Keratinocyte (primary cell): ENCODE measurements at regions not wholly inside any gene's neighbourhood (a gene's known extent, or its start where the extent isn't known, plus 50 kb on each side); places are given as distances from the start of the nearest gene placed in this dataset.
"Not testable (repeated sequence)": the region's sequence is repeated elsewhere in the genome, so short reads cannot be mapped to it uniquely, and the experiment has no call there.

Experiments
- DNase-seq: peaks from one replicate; pipeline ENCODE4 v3.0.0-alpha.2; 2011; ENCODE audit warnings: low read depth, missing footprints, low spot score
- FAIRE-seq: peaks from 2 replicates; lab custom pipeline; 2011; peaks lifted over from hg19 to GRCh38; lab: Jason Lieb, UNC
- H2AFZ ChIP-seq: 2 replicates; pipeline ENCODE4 v1.6.0; 2012; ENCODE audit warnings: low read length, control low read depth, inconsistent platforms; ENCODE audit not compliant: control insufficient read depth
- H3K27ac ChIP-seq: 2 replicates; pipeline ENCODE4 v1.5.1; 2011; ENCODE audit warnings: low read length; ENCODE audit not compliant: control insufficient read depth, insufficient read depth
- H3K27me3 ChIP-seq: 3 replicates; pipeline ENCODE4 v1.6.0; 2011; ENCODE audit warnings: low read length; ENCODE audit not compliant: control insufficient read depth, insufficient read depth; ENCODE audit errors: extremely low read depth
- H3K36me3 ChIP-seq, 2 experiments: 2 replicates in 1 of 2; 3 replicates in 1 of 2; pipeline ENCODE4 v1.5.1; 2011; ENCODE audit warnings: low read length in 2 of 2, mild to moderate bottlenecking in 1 of 2; ENCODE audit not compliant: control insufficient read depth in 2 of 2, insufficient read depth in 2 of 2; ENCODE audit errors: extremely low read depth in 1 of 2
- H3K4me1 ChIP-seq: 3 replicates; pipeline ENCODE4 v1.5.1; 2011; ENCODE audit warnings: low read length; ENCODE audit not compliant: control insufficient read depth, insufficient read depth; ENCODE audit errors: extremely low read depth
- H3K4me2 ChIP-seq: 3 replicates; pipeline ENCODE4 v1.6.0; 2011; ENCODE audit warnings: low read depth, low read length; ENCODE audit not compliant: control insufficient read depth, insufficient read depth; ENCODE audit errors: extremely low read depth
- H3K4me3 ChIP-seq, 3 experiments: fragments of 200-600 bp in 1 of 3; sonication (generic) in 1 of 3; 2 replicates in 2 of 3; 3 replicates in 1 of 3; pipeline ENCODE4 v1.5.1; 2011 to 2016; ENCODE audit warnings: low read length in 3 of 3, mild to moderate bottlenecking in 3 of 3, control low read depth in 2 of 3, inconsistent platforms in 1 of 3, low read depth in 1 of 3, mixed read lengths in 1 of 3, mixed run types in 1 of 3, moderate library complexity in 1 of 3; ENCODE audit not compliant: control insufficient read depth in 2 of 3, insufficient read depth in 2 of 3; ENCODE audit errors: extremely low read depth in 1 of 3
- H3K79me2 ChIP-seq: 2 replicates; pipeline ENCODE4 v1.6.0; 2012; ENCODE audit warnings: low read length; ENCODE audit not compliant: control insufficient read depth, insufficient read depth
- H3K9ac ChIP-seq: 3 replicates; pipeline ENCODE4 v1.6.0; 2011; ENCODE audit warnings: low read length; ENCODE audit not compliant: control insufficient read depth, insufficient read depth; ENCODE audit errors: extremely low read depth
- H3K9me1 ChIP-seq: 3 replicates; pipeline ENCODE4 v1.6.0; 2011; ENCODE audit warnings: low read length; ENCODE audit not compliant: control insufficient read depth, insufficient read depth; ENCODE audit errors: extremely low read depth
- H3K9me3 ChIP-seq: 2 replicates; pipeline ENCODE4 v1.5.1; 2012; ENCODE audit warnings: low read depth, low read length; ENCODE audit not compliant: control insufficient read depth
- H4K20me1 ChIP-seq: 3 replicates; pipeline ENCODE4 v1.6.0; 2011; ENCODE audit warnings: low read length; ENCODE audit not compliant: control insufficient read depth, insufficient read depth; ENCODE audit errors: extremely low read depth
- EZH2 ChIP-seq: IDR thresholded peaks from one replicate; pipeline ENCODE4 v1.6.1; 2012; ENCODE audit warnings: inconsistent platforms, mild to moderate bottlenecking, low read length, moderate library complexity
- dilution Hi-C: fragments of 300-500 bp; cut with MboI; formaldehyde crosslinking; loops from one replicate; pipeline ENCODE4 v1.7.0; 2020; ENCODE audit warnings: low sequenced_read_pairs; ENCODE audit not compliant: extremely low pct_ligation_motif_present
- TF ChIP-seq, protein P1 (sequence below), 3 experiments: IDR thresholded peaks in 1 of 3; conservative IDR thresholded peaks in 1 of 3; optimal IDR thresholded peaks in 1 of 3; 2 replicates in 2 of 3; 3 replicates in 1 of 3; pipeline versions ENCODE3 to v1.5.1; 2011; ENCODE audit warnings: low read length in 3 of 3, mild to moderate bottlenecking in 3 of 3, moderate library complexity in 2 of 3, control low read depth in 1 of 3, inconsistent platforms in 1 of 3; ENCODE audit not compliant: insufficient read depth in 2 of 3; ENCODE audit errors: extremely low read depth in 1 of 3

DNA sequence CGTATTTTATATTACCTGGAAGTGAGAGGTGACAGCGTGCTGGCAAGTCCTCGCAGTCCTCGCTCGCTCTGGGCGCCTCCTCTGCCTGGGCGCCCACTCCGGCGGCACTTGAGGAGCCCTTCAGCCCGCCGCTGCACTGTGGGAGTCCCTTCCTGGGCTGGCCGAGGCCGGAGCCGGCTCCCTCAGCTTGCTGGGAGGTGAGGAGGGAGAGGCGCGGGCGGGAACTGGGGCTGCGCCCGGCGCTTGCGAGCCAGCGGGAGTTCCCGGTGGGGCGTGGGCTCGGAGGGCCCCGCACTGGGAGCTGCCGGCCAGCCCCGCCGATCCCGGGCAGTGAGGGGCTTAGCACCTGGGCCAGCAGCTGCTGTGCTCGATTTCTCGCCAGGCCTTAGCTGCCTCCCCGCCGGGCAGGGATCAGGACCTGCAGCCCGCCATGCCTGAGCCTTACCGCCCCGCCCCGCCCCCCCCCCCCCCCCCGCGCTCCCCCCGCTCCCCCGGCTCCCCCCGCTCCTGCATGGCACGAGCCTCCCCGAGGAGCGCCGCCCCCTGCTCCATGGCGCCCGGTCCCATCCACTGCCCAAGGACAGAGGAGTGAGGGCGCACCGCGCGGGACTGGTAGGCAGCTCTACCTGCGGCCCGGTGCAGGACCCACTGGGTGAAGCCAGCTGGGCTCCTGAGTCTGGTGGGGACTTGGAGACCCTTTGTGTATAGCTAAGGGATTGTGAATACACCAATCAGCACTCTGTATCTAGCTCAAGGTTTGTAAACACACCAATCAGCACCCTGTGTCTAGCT is 298.9 kb upstream of the MAGEB16 start:
- Histone ChIP-seq H3K79me2 (no peaks in the 10 kb centered on the region), H4K20me1 (no peaks in the 10 kb centered on the region), H3K9me3 (no peaks in the 10 kb centered on the region), H3K36me3 (no peaks in the 10 kb centered on the region), H3K4me2 (no peak overlapping the region), H2AFZ (no peak overlapping the region), H3K9me1 (no peaks in the 10 kb centered on the region), H3K27ac (no peak overlapping the region), H3K27me3 (no peaks in the 10 kb centered on the region), H3K9ac (no peak overlapping the region), H3K4me3 (no peak overlapping the region), H3K4me1 (no peaks in the 10 kb centered on the region)
- TF ChIP-seq, protein P1, sequence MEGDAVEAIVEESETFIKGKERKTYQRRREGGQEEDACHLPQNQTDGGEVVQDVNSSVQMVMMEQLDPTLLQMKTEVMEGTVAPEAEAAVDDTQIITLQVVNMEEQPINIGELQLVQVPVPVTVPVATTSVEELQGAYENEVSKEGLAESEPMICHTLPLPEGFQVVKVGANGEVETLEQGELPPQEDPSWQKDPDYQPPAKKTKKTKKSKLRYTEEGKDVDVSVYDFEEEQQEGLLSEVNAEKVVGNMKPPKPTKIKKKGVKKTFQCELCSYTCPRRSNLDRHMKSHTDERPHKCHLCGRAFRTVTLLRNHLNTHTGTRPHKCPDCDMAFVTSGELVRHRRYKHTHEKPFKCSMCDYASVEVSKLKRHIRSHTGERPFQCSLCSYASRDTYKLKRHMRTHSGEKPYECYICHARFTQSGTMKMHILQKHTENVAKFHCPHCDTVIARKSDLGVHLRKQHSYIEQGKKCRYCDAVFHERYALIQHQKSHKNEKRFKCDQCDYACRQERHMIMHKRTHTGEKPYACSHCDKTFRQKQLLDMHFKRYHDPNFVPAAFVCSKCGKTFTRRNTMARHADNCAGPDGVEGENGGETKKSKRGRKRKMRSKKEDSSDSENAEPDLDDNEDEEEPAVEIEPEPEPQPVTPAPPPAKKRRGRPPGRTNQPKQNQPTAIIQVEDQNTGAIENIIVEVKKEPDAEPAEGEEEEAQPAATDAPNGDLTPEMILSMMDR (optimal IDR thresholded peaks at IDR 0.05 in 1 of 3, IDR thresholded peaks at IDR 0.05 in 1 of 3, conservative IDR thresholded peaks at IDR 0.05 in 1 of 3; ENCODE audit: extremely low read depth in 1 of 3, insufficient read depth in 2 of 3, low read length in 3 of 3), result no peak
- no peak for TF ChIP-seq EZH2
- dilution Hi-C loops, result no loop called here
- no peak for FAIRE-seq
- DNase-seq, result no peak

DNA sequence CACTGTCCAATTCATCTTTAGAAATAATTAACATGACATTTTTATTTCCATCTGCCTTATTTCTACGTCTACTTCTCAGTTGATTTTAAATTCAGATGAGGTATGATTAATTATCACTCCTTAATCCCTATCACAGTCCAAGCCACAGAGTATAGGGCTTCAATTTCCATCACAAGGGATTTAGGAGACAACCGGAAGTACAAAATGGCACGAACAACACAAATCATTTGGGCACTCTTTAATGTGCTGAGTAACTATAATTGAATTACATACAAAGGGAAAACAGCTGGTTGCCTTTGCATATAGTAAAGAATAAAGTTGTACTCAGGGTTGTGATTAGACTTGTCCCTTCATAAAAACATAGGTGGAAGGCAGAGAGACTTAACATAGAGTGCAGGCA is 290.4 kb upstream of the MAGEB16 start:
- Histone ChIP-seq H3K4me1 (no peaks in the 10 kb centered on the region), H3K9me1 (no peaks in the 10 kb centered on the region), H3K4me2 (no peak overlapping the region), H4K20me1 (no peaks in the 10 kb centered on the region), H3K36me3 (no peaks in the 10 kb centered on the region), H3K27ac (no peak overlapping the region), H3K9ac (no peak overlapping the region), H3K4me3 (no peak overlapping the region), H3K79me2 (no peaks in the 10 kb centered on the region), H3K27me3 (no peaks in the 10 kb centered on the region), H2AFZ (no peak overlapping the region), H3K9me3 (no peaks in the 10 kb centered on the region)
- DNase-seq, result no peak
- FAIRE-seq, result no peak
- TF ChIP-seq, protein P1 (optimal IDR thresholded peaks at IDR 0.05 in 1 of 3, IDR thresholded peaks at IDR 0.05 in 1 of 3, conservative IDR thresholded peaks at IDR 0.05 in 1 of 3; ENCODE audit: extremely low read depth in 1 of 3, insufficient read depth in 2 of 3, low read length in 3 of 3), result no peak
- no peak for TF ChIP-seq EZH2
- dilution Hi-C loops, result no loop called here

DNA sequence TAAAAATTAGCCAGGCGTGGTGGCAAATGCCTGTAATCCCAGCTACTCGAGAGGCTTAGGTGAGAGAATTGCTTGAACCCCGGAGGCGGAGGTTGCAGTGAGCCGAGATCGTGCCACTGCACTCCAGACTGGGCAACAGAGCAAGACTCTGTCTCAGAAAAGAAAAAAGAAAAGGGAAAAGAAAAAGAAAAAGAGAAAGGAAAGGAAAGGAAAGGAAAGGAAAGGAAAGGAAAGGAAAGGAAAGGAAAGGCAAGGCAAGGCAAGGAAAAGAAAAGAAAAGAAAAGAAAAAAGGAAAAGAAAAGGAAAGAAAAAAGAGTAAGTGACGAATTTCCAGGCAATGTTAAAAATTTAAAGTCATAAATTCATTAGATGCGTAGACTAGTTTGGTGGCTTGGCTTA is 250.1 kb upstream of the MAGEB16 start:
- dilution Hi-C loops, H3K79me2 ChIP-seq, H3K9me3 ChIP-seq, H3K4me1 ChIP-seq, FAIRE-seq, H4K20me1 ChIP-seq, H3K9me1 ChIP-seq, H3K27ac ChIP-seq, H3K9ac ChIP-seq, DNase-seq, H3K4me3 ChIP-seq, H3K27me3 ChIP-seq, H3K36me3 ChIP-seq, H3K4me2 ChIP-seq, H2AFZ ChIP-seq: not testable (repeated sequence)
